HG03342 (cell line): ENCODE measurements at regions not wholly inside any gene's neighbourhood (a gene's known extent, or its start where the extent isn't known, plus 50 kb on each side); places are given as distances from the start of the nearest gene placed in this dataset.

Source experiments
- ATAC-seq: cut with Tn5 transposase; IDR thresholded peaks from one replicate; pipeline ENCODE4 v1.9.1; 2021; ENCODE audit warnings: mild to moderate bottlenecking, moderate library complexity; ENCODE audit not compliant: unreplicated experiment

GRCh38 chr12:47025349-47025748 is 54.1 kb upstream of the PCED1B start:
- ATAC-seq = no peak

GRCh38 chr12:47025798-47026197 is 53.6 kb upstream of the PCED1B start:
- no peak for ATAC-seq

GRCh38 chr12:47026291-47026690 is 53.1 kb upstream of the PCED1B start:
- ATAC-seq = no peak
